Astrocyte of the cerebellum (primary cell): ENCODE measurements at regions not wholly inside any gene's neighbourhood (a gene's known extent, or its start where the extent isn't known, plus 50 kb on each side); places are given as distances from the start of the nearest gene placed in this dataset.

ENCODE experiments used
- DNase-seq: peaks from one replicate; pipeline ENCODE4 v3.0.0-alpha.2; 2011; ENCODE audit warnings: low read depth
- H3K4me3 ChIP-seq: 2 replicates; pipeline ENCODE4 v1.5.1; 2011; ENCODE audit warnings: mild to moderate bottlenecking, low read depth, low read length, moderate library complexity
- in situ Hi-C: cut with HindIII; loops from 2 replicates; pipeline ENCODE4 v1.10.0; 2017; ENCODE audit warnings: low sequenced_read_pairs
- TF ChIP-seq, protein P1 (sequence below): IDR thresholded peaks from 2 replicates; pipeline ENCODE4 v1.5.1; 2012; ENCODE audit warnings: low read length, low read depth, moderate library complexity, mild to moderate bottlenecking; ENCODE audit errors: missing control alignments

DNA sequence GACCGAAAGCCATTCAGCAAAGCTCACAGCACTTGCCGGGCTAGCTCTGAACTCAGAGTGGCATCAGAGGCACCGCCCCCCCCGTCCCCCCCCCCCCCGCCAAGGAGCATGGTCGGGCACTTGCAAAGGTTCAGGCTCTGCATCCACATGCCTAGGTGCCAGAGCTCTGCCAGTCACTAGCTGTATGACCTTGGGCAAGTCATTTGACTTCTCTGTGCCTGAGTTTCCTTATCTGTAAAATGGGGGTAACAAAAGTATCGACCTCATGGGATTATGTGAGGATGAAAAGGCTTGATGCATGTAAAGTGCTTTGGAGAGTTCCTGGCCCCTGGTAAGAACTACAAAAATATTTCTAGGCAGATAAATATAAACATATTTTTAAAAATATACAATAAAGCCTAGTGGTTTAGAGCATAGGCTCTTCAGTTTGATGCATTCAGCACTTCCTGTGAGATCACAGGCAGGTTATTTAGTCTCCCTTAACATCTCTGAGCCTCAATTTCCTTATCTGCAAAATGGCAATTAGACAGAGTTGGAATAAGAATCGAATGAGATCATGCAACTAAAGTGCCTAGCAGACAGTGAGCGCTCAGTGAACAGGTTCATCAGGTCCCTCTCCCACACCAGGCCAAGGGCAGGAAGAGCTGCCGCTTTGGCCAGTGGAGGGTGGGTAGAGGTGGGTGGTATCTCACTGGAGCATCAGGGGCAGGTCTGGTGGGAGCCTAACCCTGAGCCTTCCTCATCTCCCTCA is 117.2 kb downstream of the CYLD start:
- in situ Hi-C loops = no loop called here
- TF ChIP-seq, protein P1, sequence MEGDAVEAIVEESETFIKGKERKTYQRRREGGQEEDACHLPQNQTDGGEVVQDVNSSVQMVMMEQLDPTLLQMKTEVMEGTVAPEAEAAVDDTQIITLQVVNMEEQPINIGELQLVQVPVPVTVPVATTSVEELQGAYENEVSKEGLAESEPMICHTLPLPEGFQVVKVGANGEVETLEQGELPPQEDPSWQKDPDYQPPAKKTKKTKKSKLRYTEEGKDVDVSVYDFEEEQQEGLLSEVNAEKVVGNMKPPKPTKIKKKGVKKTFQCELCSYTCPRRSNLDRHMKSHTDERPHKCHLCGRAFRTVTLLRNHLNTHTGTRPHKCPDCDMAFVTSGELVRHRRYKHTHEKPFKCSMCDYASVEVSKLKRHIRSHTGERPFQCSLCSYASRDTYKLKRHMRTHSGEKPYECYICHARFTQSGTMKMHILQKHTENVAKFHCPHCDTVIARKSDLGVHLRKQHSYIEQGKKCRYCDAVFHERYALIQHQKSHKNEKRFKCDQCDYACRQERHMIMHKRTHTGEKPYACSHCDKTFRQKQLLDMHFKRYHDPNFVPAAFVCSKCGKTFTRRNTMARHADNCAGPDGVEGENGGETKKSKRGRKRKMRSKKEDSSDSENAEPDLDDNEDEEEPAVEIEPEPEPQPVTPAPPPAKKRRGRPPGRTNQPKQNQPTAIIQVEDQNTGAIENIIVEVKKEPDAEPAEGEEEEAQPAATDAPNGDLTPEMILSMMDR = no peak
- DNase-seq = no peak
- no peak overlapping the region for H3K4me3 ChIP-seq

DNA sequence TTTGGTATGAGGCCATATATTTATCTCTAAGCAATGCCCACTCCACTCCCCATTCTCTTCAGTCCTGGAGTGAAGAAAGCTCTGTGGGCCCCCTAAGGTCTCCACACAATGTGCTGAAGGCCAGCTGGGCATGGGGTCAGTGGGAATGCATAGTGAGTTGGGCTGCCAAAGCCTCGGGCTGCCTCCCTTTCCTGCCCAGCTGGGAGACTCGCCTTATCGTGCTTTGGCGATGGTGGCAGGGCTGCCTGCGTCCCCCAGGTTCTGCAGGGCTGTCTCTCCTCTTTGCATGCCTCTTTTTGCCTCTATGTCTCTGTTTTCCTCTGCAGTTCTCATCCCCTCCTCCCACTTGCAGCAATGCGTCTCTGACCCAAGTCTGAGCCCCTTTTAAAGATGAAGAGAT is 116.5 kb downstream of the CYLD start:
- TF ChIP-seq, protein P1 = no peak
- in situ Hi-C loops = no loop called here
- DNase-seq = no peak
- no peak overlapping the region for H3K4me3 ChIP-seq

DNA sequence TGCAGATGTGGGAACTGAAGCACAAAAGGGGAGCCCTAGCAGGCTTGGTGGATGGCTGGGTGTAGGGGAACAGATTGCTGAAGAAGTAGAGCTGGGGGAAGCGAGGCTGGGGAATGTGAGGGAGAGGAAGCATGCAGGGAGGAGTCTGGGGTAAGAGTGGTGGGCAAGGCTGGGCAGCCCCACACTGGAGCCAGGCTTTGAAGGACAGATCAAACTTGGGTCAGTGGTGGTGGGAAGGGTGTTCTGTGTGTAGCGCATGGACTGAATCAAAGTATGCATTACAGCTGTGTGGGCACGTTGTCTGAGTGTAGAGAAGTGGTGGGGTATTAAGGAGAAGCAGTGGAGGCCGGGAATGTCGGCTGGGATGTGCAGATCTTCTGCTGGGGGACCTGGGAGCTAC is 116.0 kb downstream of the CYLD start:
- DNase-seq = no peak
- no peak overlapping the region for H3K4me3 ChIP-seq
- in situ Hi-C loops = no loop called here
- TF ChIP-seq, protein P1 = no peak

DNA sequence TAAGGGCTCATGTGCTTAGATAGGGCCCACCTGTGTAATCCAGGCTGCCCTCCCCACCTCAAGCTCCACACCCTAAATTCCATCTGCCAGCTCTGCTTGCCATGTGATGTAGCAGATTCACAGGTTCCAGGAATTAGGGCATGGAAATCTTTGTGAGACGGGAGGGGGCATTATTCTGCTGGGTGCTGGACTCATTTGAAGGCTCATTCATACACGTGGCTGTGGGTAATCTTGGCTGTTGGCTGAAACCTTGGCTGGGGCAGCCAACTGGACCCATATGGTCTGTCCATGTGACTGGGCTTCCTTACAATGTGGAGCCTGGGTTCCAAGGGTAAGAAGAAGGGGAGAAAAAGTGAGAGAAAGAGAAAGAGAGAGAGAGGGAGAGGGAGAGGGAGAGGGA is 115.1 kb downstream of the CYLD start:
- TF ChIP-seq, protein P1 = no peak
- in situ Hi-C loops = no loop called here
- no peak for DNase-seq
- no peak overlapping the region for H3K4me3 ChIP-seq

DNA sequence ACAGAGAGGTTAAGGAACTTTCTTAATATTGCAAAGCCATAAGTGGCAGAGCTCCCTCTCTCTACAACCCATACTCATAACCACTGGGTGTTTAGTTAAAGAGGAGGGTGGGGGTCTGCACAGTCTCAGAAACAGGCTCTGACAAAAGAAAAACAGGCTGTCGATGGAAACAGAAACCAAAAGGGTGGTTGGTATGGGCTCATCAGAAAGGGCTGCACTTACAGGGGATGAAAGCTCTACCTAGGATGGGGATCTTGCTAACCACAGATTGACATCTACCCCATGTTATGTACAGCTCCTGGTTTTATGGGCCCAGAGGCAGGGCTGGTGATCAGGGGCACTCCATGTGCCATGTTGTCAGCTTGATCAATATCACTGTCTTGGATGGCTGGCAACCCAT is 111.4 kb downstream of the CYLD start:
- in situ Hi-C loops = no loop called here
- DNase-seq = no peak
- TF ChIP-seq, protein P1 = no peak
- no peak overlapping the region for H3K4me3 ChIP-seq
